Endothelial cell of umbilical vein (primary cell): ENCODE measurements at regions not wholly inside any gene's neighbourhood (a gene's known extent, or its start where the extent isn't known, plus 50 kb on each side); places are given as distances from the start of the nearest gene placed in this dataset.

Experiments used
- EZH2 ChIP-seq: IDR thresholded peaks from 2 replicates; pipeline ENCODE4 v1.6.1; 2012; ENCODE audit warnings: borderline replicate concordance, low read depth, mild to moderate bottlenecking, moderate library complexity, low read length, inconsistent platforms; ENCODE audit not compliant: severe bottlenecking
- JUN ChIP-seq: IDR thresholded peaks from 2 replicates; pipeline ENCODE4 v1.6.1; 2011; ENCODE audit warnings: borderline replicate concordance, low read depth; ENCODE audit not compliant: insufficient read length, insufficient read depth
- MAX ChIP-seq: IDR thresholded peaks from 2 replicates; pipeline ENCODE4 v1.6.1; 2011; ENCODE audit not compliant: insufficient read depth, insufficient read length
- POLR2A ChIP-seq: IDR thresholded peaks from 2 replicates; pipeline ENCODE4 v1.6.1; 2012; ENCODE audit warnings: low read depth, mild to moderate bottlenecking, control low read depth, low read length
- TF ChIP-seq, protein P1 (sequence below), 2 donors: IDR thresholded peaks; 1 replicate in 1 of 2; 2 replicates in 1 of 2; pipeline ENCODE4 v1.5.1; 2011; ENCODE audit warnings: low read length in 2 of 2, mild to moderate bottlenecking in 2 of 2, moderate library complexity in 2 of 2, control low read depth in 1 of 2, inconsistent platforms in 1 of 2, low read depth in 1 of 2; ENCODE audit not compliant: insufficient read depth in 1 of 2; ENCODE audit errors: extremely low read depth in 1 of 2

DNA sequence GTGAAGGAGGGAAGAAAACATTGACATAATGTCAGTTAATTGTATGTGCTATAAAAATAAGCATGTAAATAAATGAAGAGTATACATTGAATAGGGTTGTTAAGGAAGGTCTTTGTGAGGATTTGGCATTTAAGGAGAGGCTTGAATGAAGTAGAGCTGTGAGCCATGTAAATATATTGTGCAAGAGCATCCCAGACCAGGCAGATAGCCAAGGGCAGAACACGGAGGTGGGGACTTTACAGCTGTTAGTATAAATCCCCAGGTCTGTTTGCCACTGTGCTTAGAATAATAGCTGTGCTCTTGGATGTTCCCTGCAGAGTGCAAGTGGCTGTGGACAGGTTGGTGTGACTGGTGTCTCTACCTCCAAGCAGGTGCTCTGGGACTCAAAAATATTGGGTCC is 211.7 kb downstream of the LRRC70 start:
- TF ChIP-seq, protein P1, sequence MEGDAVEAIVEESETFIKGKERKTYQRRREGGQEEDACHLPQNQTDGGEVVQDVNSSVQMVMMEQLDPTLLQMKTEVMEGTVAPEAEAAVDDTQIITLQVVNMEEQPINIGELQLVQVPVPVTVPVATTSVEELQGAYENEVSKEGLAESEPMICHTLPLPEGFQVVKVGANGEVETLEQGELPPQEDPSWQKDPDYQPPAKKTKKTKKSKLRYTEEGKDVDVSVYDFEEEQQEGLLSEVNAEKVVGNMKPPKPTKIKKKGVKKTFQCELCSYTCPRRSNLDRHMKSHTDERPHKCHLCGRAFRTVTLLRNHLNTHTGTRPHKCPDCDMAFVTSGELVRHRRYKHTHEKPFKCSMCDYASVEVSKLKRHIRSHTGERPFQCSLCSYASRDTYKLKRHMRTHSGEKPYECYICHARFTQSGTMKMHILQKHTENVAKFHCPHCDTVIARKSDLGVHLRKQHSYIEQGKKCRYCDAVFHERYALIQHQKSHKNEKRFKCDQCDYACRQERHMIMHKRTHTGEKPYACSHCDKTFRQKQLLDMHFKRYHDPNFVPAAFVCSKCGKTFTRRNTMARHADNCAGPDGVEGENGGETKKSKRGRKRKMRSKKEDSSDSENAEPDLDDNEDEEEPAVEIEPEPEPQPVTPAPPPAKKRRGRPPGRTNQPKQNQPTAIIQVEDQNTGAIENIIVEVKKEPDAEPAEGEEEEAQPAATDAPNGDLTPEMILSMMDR (IDR thresholded peaks at IDR 0.05; ENCODE audit: extremely low read depth in 1 of 2, insufficient read depth in 1 of 2, low read depth in 1 of 2, low read length in 2 of 2), result no peak
- no peak for TF ChIP-seq JUN
- TF ChIP-seq EZH2, result no peak
- TF ChIP-seq MAX, result no peak
- no peak for TF ChIP-seq POLR2A
